ENCODE measurements at regions not wholly inside any gene's neighbourhood (a gene's known extent, or its start where the extent isn't known, plus 50 kb on each side); places are given as distances from the start of the nearest gene placed in this dataset.

GRCh38 chr1:82420584-82420983 is 619.9 kb downstream of the ADGRL2 start:
- H3K4me3 Mint-ChIP-seq: no peak overlapping the region
- H3K4me1 Mint-ChIP-seq: peaks cover 2% of the 10 kb centered on the region
- no peak for TF ChIP-seq ZNF317 (CRISPR knock-in tag; IDR thresholded peaks at IDR 0.05; ENCODE audit: borderline replicate concordance, low read depth)
- TF ChIP-seq TEAD1 (CRISPR knock-in tag; IDR thresholded peaks at IDR 0.05): no peak
- no peak for TF ChIP-seq NR3C1 (CRISPR knock-in tag; conservative IDR thresholded peaks at IDR 0.05; ENCODE audit: low read depth)
- no peak for TF ChIP-seq FOXJ3 (CRISPR knock-in tag; IDR thresholded peaks at IDR 0.05; ENCODE audit: borderline replicate concordance)
- TF ChIP-seq FOXP1 (CRISPR knock-in tag; IDR thresholded peaks at IDR 0.05; ENCODE audit: borderline replicate concordance): no peak
- no peak for TF ChIP-seq ZNF281 (CRISPR knock-in tag; IDR thresholded peaks at IDR 0.05)
- TF ChIP-seq NFATC4 (CRISPR knock-in tag; IDR thresholded peaks at IDR 0.05): no peak
- no peak for TF ChIP-seq GRHL2 (CRISPR knock-in tag; IDR thresholded peaks at IDR 0.05; ENCODE audit: insufficient replicate concordance, severe bottlenecking)
- TF ChIP-seq, protein P1, sequence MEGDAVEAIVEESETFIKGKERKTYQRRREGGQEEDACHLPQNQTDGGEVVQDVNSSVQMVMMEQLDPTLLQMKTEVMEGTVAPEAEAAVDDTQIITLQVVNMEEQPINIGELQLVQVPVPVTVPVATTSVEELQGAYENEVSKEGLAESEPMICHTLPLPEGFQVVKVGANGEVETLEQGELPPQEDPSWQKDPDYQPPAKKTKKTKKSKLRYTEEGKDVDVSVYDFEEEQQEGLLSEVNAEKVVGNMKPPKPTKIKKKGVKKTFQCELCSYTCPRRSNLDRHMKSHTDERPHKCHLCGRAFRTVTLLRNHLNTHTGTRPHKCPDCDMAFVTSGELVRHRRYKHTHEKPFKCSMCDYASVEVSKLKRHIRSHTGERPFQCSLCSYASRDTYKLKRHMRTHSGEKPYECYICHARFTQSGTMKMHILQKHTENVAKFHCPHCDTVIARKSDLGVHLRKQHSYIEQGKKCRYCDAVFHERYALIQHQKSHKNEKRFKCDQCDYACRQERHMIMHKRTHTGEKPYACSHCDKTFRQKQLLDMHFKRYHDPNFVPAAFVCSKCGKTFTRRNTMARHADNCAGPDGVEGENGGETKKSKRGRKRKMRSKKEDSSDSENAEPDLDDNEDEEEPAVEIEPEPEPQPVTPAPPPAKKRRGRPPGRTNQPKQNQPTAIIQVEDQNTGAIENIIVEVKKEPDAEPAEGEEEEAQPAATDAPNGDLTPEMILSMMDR (IDR thresholded peaks at IDR 0.05): no peak
- TF ChIP-seq SOX15 (CRISPR knock-in tag; IDR thresholded peaks at IDR 0.05): no peak
- TF ChIP-seq ZBTB21 (CRISPR knock-in tag; IDR thresholded peaks at IDR 0.05; ENCODE audit: borderline replicate concordance): no peak
- no peak for TF ChIP-seq SP1 (CRISPR knock-in tag; conservative IDR thresholded peaks at IDR 0.05)
- TF ChIP-seq MLX (CRISPR knock-in tag; IDR thresholded peaks at IDR 0.05): no peak
- TF ChIP-seq ATF1 (CRISPR knock-in tag; IDR thresholded peaks at IDR 0.05): no peak
- no peak for TF ChIP-seq JUN (CRISPR knock-in tag; IDR thresholded peaks at IDR 0.05)
- TF ChIP-seq PRDM15 (CRISPR knock-in tag; IDR thresholded peaks at IDR 0.05): no peak
- TF ChIP-seq ATF2 (CRISPR knock-in tag; IDR thresholded peaks at IDR 0.05; ENCODE audit: borderline replicate concordance, low read depth): no peak
- no peaks in the 10 kb centered on the region for H3K27me3 Mint-ChIP-seq (ENCODE audit: low read depth)
- DNase-seq (ENCODE audit: low spot score) (no peak), ATAC-seq (no peak)
- no peaks in the 10 kb centered on the region for H3K9me3 Mint-ChIP-seq
- no peak overlapping the region for H3K27ac Mint-ChIP-seq
- ChIA-PET POLR2A (no interaction called here), CTCF (no interaction called here)
- H3K36me3 Mint-ChIP-seq: no peaks in the 10 kb centered on the region
